NCI-H226 (cell line): ENCODE measurements at regions not wholly inside any gene's neighbourhood (a gene's known extent, or its start where the extent isn't known, plus 50 kb on each side); places are given as distances from the start of the nearest gene placed in this dataset.
"Not testable (repeated sequence)": the region's sequence is repeated elsewhere in the genome, so short reads cannot be mapped to it uniquely, and the experiment has no call there.

Experiments
- DNase-seq: peaks from one replicate; pipeline ENCODE4 v3.0.0-alpha.2; 2015

DNA sequence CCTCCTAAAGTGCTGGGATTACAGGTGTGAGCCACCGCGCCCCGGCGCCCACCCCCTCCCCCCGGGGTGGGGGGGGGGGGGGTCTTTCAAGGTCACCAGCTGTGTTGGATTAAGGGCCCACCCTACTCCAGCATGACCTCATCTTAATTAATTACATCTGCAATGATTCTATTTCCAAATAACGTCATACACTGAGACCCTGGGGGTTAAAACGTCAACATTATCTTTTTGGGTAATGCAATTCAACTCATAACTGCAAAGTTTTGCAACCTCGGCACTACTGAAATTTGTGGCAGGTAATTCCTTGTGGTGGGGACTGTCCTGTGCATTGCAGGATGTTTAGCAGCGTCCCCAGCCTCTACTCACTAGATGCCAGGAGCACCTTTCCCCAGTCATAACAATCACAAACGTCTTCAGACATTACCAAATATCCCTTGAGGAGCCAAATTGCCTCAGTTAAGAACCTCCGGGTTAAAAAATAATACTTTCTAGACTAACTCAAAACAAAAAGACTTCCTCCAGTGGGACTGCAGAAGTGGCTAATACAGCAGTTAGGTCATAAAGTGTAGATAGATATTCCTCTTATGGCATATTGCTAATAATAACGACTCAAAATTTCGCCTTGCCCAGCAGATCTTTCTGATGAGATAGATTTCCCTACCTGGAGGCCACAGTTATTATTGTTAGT lies 233.0 kb upstream of the KAZN start:
- no peak for DNase-seq

DNA sequence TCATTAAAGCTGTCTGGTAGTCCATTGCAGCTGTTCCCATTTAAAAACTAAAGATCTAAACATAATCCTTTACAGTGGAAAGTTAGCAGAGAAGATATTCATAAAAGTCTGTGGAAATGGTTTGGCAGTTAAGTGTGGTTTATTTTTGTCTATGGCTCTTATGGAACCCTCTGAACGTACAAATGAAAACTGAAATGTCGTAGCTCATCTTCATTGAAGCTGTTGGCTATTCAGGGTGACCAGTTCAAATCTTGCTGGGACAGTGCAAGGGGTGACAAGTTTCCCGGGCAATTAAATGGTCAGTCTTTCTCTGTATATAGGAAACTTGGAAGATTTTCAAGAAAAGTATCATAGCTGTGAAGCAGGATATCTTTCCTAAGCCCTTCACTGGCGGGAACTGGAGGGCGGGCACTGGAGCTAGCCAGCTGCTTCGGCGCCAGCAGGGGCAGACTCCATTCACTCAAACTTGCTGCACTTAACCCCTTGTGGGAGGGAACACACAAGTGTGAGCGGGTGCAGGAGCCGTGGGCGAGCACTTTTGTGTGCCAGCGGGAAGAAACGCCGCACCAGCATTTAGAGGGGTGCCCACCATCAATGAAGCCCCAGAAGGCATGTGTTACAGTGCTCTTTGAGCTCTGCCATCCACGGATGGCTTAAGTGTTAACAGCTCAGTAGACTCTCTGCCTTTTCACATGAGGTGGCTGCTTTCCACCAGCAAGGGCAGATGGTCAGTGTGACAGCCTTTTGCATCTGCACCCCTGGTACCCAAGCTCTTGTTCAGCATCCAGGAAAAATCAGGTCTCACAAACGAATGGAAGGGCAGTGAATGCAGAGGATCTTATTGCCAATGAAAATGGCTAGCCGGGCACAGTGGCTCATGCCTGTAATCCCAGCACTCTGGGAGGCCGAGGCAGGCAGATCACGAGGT lies 232.1 kb upstream of the KAZN start:
- no peak for DNase-seq

DNA sequence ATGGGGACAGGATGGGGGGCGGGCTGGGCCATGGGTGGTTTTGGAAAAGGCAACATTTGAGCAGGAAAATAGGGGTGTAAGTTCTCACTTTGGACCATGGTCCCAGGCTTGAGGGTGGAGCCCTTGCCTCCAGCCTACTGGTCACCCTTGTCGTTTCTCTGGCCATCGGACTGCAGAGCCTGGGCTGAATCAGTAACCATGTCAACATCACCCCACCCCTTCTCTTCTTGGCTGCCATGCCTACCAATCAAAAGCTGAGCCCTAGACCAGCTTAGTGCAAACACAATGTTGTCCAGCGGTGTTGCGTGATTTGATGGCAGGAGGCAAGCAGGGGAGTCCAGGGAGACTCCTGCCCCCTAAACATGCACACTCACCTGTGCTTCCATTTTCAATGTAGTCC lies 231.0 kb upstream of the KAZN start:
- no peak for DNase-seq

DNA sequence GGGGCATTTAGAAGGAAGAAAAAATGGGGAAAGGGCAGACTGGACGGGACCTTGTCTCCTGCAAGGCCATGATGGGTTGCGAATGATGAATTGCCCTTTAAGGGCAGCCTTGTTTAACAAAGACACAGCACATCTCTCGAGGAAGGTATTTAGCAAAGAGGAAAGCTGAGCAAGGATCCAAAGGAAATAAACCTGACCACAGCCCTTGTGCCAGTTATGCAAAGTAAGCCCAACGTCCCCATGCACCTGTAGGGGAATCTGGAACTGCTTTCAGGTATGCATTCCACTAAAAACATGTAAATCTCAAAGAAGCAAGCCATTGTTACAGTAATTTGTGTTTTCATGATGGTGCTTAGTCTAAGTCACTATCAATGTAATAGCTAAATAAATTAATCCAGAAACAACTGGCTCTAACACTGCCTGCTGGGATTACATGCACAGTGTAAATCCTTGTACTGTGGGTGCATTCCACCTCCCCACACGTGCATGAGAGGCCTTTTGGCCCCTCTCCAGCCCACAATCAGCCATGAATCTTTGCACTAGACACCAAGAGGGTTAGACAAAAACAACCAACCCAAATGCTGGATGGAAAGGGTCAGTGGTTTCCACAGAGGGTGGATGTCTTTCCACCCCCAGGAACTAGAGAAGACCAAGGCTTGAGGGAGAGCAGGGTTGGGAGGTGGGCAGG lies 228.8 kb upstream of the KAZN start:
- no peak for DNase-seq

DNA sequence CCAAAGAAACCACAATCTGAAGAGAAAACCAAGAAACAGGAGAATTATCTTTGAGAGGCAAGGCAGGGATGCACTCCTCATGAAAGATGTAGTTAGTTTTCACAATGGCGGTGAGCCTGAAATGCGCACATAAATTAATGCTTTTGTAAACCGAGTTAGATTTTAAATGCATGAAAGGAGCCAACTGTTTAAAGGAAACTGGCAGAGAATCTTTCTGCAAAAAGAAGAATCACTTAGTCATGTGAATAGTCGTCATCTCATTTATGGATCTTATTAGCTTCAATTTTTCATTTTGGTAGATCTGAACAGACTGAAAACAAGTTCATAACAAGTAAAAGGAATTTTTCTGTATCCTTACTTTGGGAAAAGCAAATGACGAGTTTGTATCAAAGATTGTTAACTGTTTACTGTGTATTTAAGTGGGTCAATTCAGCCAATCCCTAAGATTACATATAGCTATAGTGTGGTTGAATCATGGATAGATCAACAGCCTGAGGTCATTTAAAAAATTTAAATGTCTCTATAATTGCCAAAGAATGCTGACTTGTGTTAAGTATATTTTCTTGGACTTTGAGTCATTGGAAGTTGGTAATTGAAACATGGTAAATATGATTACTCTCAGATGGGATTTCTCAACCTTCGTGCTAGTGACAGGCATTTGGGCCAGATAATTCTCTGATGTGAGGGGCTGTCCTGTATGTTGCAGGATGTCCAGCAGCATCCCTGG lies 226.6 kb upstream of the KAZN start:
- no peak for DNase-seq

DNA sequence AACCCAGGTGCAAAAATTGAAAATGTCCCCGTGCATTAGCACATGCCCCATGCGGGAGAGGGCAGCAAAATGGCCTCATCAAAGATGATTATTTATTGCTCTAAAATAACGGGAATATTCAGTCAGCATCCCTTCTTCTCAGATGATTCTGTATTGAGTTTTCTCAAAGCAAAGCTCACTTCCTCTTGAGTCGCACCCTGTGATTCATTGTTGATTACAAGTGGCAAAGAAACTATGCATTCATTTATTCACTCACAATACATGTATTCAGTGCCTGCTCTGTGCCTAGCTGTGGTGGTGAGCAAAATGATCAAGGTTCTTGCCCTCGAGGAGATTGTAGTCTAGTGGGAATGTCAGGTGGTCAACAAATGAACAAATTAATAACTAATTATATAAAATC lies 226.0 kb upstream of the KAZN start:
- DNase-seq: no peak

DNA sequence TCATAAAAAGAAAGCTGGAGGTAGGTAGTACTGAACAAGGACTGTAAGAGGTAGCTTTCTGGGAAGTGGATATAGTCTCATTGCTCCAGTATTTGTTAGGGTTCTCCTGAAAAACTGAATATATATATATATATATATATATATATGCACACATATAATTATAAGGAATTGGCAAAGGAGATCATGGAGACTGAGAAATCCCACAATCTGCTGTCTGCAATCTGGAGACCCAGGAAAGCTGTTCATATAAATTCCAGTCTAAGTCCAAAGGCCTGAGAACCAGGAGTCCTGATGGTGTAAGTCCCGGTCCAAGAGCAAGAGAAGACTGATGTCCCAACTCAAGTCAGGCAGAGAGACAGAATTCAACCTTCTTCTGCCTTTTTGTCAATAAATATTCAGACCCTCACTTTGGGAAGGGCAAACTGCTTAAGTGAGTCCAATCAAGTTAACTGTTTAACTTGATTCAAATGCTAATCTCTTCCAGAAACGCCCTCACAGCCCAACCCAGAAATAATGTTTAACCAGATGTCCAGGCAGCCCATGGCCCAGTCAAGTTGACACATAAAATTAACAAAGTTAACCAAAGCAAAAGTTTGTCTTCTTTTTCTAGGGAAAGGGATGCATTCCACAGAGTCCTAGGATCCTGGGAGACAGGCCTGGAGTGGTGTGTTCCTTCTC lies 225.3 kb upstream of the KAZN start:
- no peak for DNase-seq

DNA sequence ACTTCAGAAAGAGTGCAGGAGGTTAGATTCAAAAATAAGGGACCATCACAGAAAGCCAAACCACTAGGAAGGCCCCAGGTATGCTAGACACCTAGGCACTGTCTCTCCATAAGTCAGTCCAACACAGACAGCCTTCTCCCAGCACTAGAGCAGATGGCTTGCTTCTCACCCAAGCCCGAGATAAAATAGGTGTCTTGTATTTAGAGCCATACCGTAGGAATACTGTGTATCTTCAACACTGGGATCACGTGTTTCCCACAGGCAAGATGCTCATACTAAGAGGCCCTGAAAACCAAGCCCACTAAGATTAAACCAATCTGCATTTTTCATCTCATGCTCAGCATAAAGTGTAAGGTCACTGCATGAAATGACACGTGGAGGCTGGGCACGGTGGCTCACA lies 223.3 kb upstream of the KAZN start:
- DNase-seq: no peak

DNA sequence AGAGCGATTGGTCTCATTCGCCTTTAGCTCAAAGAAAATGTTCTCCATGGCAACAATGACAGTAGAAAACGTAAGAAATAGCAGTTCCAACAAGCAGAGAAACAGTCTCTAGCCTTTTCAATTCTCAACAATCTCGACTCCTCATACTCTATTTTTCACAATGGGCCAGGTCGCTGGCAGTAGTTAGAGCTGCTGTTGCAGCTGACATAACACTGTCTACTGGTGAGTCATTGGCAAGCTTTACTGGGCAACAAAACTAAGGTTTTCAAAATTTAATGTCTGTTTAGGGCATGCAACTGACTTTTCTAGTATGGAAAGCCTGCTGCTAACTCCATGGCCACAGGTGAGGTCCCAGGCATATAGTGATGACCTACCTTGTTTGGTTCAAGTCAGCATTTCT lies 221.1 kb upstream of the KAZN start:
- DNase-seq: no peak

DNA sequence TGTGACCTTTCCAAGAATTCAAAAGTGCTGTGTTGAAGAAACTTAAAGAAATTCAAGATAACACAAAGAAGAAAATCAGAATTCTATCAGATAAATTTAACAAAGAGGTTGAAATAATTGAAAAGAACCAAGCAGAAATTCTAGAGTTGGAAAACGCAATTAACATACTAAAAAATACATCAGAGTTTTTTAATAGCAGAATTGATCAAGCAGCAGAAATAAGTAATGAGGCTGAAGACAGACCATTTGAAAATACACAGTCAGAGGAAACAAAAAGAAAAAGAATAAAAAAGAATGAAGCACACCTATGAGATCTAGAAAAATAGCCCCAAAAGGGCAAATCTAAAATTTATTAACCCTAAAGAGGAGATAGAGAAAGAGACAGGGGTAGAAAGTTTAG lies 218.1 kb upstream of the KAZN start:
- no peak for DNase-seq

DNA sequence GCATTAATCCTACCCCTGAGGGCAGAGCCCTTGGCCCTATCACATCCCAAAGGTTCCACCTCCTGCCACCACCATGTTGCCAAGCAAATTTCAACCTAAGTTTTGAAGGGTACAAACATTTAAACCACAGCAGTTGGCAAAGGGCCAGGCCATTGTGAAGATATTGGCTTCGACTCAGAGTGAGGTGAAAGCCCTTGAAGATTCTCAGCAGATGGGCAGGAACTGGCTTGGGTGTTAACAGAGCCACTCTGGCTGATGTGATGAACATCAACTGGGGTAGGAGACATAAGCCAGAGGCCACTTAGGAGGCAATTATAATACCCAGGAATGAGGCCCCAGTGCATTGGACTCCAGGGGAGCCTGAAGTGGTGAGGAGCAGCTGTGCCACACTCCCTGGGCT lies 207.7 kb upstream of the KAZN start:
- DNase-seq: no peak

DNA sequence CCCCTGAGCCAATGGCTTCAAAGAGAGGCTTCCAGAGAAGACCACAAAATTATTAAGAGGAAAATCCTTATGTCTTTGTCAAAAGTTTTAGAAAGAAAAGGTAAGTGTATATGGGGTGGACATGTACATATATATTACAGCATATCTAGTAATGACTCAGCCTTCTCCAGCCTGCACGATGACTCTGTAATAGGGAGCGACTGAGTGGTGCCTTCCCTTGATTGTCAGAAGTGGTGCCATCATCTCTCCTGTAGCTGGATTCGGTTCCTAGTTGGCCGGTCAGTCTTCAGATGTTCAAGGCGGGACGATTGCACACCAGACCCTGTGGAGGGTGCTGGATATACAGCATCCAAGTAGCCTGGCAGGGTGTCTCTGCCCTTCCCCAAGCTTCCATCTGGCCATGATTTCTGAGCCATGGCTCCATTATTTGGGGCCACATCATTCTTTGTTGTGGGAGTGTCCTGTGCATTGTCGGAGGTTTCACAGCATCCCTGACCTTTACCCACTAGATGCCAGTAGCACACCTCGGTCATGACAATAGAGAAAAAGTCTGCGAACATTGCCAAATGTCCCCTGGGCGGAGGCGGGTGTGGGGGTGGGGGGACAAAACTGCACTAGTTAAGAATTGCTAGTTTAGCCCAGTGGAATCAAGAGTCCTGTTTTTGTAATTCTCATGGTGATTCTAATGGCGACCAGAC lies 206.2 kb upstream of the KAZN start:
- DNase-seq: no peak

DNA sequence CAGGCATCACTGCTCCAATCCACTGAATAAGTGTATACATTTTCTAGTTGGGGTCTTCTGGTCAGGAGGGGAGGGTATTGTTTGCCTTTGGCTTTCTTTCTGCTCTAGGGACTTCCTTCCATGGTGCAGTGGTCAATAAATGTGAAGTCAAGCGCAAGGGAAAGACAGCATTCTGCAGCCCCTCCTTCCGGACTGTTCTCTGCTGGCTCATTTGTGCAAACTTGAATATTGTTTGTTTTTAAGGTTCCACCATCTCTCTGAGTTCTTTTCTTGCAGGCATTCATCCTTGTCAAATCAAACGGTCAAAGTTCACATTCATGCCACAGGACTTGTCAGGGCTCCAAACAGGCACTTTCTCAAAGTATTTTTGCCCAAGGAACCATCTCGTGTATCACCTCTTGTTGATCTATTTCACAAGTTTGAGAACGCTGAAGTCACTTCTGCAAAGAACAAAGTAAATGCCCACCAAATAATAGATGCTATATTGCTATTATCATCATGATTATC lies 205.6 kb upstream of the KAZN start:
- DNase-seq: no peak

DNA sequence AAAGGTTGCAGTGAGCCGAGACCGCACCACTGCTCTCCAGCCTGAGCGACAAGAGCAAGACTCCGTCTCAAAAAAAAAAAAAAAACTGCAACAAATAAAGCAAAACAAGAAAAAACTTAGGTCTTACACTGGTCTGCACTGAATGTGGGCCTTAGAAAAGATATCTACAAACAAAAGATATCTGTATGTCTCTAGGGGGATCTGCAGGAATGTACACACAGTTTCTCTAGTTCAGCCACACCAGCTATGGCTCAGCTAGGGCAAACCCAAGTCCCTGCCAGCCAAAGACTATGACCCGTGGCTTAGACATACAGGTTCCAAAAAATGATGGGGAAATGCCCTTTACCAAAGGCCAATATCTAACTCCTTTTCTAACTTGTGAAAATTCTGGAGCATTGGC lies 202.4 kb upstream of the KAZN start:
- no peak for DNase-seq

DNA sequence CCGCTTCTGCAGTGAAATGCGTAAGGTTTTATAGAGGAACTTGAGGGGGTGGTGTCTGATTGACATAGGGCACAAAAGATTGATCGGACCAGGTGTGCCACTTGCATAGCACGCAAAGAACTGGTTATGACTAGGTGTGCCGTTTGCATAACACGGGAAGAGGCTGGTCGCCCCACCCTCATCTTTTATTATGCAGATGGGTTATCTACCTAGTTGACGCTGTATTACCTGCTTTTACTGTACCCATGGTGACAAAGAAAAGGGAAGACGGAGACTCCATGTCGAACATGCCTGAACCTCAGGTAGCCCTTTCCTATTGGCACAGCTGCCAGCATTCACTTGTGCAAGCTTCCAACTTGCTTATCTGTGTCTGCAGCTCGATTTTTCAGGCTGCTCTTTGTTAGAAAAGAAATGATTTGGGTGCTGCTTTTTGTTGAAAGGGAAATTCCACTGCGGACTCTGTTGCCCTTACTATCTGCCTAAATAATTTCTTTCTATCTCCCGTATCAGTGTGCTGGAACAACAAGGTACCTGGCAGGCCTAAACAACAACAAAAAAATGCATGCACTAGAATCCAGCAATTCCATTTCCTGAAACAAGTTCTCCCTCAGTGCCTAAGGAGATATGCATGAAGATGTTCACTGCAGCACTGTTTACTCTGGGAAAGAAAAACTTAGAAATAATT lies 194.4 kb upstream of the KAZN start:
- no peak for DNase-seq

DNA sequence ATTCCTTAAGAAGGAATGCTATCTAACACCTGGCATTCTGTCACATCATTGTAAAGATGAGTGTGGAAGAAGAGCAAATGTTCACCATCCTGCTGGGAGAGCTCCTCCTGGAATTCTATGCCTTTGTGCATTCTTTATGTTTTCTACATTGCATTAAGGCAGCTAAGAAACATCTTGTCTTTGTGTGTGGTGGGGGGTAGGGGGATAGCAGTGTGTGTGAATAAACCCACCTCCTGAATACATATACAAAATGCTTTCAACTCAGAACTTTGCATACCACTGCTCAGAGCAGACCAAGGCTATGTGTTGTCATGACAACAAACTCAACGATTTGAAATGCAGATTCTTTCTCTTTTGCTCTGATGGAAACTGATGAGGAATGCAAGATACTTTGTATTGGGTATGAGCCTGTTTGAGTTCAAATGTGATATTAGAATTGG lies 193.6 kb upstream of the KAZN start:
- DNase-seq: no peak

DNA sequence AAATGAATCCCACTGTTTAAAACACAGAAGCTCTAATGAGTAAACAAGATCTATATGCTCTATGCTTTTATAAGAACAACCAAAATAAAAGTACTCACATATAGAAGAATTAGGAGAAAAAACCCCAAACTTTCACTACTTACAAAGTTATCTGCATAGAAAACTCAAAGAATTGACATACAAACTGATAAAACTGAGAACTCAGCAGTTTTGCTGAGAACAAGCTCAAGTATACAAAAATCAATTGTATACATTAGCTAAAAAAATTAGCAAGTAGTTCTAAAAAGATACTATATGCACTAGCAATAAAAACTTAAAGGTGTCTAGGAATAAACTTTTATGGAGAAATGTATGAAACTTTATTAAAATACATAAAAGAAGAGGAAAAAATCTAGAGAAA lies 186.2 kb upstream of the KAZN start:
- DNase-seq: no peak

DNA sequence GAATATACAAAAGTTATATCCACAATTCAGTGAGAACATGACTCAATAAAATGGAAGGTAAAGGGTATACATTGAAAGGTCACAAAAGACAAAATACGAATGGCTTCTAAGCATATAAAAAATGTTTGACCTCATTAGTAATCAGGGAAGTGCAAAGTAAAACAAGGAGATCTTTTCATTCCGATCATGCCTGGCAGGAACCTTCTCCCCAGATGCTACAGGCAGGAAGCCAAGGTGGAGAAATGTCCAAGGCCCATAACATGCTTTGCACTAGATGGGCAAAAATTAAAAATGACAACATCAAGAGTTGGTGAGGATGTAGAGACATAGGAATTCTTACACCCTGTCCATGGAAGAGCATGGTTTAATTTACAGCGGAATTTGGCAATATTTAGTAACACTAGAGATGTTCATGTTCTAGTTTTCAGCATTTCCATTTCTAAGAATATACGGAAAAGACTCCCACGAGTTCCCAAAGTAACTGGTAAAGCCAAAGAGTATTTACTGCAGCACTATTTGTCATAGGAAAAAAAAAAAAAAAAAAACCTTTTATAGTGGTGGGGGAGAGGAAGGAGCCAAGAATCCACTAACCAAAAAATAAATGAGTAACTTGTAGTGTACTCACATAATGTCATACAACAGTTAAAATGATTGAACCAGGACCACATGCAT lies 184.5 kb upstream of the KAZN start:
- DNase-seq: no peak

DNA sequence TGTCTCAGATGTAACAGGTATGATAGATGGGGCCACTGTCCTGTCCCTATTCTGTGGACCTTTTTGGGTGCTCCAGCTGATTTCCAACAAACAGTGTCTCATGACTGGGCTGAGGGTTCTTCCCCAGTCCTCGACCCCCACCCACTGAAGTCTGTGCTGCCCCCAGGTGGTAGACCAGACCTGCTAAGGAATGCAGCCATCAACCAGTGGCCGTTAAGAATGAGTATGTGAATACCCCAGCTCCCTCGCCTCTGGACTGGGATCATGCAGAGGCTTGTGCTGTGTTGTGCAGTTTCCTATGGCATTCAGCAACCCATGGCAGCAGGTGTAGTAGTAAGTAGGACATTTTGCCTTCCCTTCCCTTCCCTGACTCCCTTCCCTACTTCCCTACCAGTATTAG lies 183.1 kb upstream of the KAZN start:
- DNase-seq: no peak

DNA sequence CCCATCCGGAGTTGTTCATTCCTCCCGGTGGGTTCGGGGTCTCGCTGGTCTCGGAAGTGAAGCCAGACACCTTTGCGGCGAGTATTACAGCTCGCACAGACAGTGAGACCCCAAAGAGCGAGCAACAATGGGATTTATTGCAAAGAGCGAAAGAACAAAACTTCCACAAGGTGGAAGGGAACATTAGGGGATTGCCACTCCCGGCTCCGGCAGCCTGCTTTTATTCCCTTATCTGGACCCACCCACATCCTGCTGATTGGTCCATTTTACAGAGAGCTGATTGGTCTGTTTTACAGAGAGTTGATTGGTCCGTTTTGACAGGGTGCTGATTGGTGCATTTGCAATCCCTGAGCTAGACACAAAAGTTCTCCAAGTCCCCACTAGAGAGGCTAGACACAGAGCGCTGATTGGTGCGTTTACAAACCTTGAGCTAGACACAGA lies 178.7 kb upstream of the KAZN start:
- DNase-seq: not testable (repeated sequence)
